Panc1 (cell line): ENCODE measurements at regions not wholly inside any gene's neighbourhood (a gene's known extent, or its start where the extent isn't known, plus 50 kb on each side); places are given as distances from the start of the nearest gene placed in this dataset.
A peak's percentile ranks its signal among the peaks of the same experiment; 100 is the strongest.

ENCODE experiments used
- ATAC-seq: fragments of 200-7000 bp; cut with Tn5 transposase; 2 replicates; pipeline ENCODE4 v1.9.1; 2020; ENCODE audit warnings: mild to moderate bottlenecking, moderate library complexity
- BruUV-seq: library from RNA; stranded (reverse); fragments of 400-500 nt; replicated peaks from 2 replicates; lab custom pipeline; 2021; lab: Mats Ljungman, UMichigan
- CTCF ChIA-PET: fragments of 300-600 bp; sonication (Branson Sonifier 250); formaldehyde crosslinking; loops from one replicate; lab custom pipeline; 2022; ENCODE audit warnings: antibody characterized with exemption; lab: Charles Lee
- POLR2A ChIA-PET: fragments of 300-600 bp; sonication (Branson Sonifier 250); formaldehyde crosslinking; loops from one replicate; lab custom pipeline; 2022; ENCODE audit warnings: antibody characterized with exemption; lab: Charles Lee
- DNase-seq: peaks from one replicate; pipeline ENCODE4 v3.0.0-alpha.2; 2010; ENCODE audit warnings: low read depth, low spot score
- H3K27ac ChIP-seq: 2 replicates; pipeline ENCODE4 v1.5.1; 2011; ENCODE audit warnings: mild to moderate bottlenecking, low read length, inconsistent platforms
- H3K27me3 ChIP-seq: fragments of 200-500 bp; sonication (Bioruptor generic); 2 replicates; pipeline ENCODE4 v1.6.0; 2014; ENCODE audit warnings: low read length, inconsistent platforms; ENCODE audit not compliant: control insufficient read depth, insufficient read depth
- H3K36me3 ChIP-seq: fragments of 200-500 bp; sonication (Bioruptor generic); 2 replicates; pipeline ENCODE4 v1.5.1; 2014; ENCODE audit warnings: inconsistent platforms, mild to moderate bottlenecking, low read length, moderate library complexity; ENCODE audit not compliant: control insufficient read depth, insufficient read depth
- H3K4me1 ChIP-seq: 2 replicates; pipeline ENCODE4 v1.5.1; 2011; ENCODE audit warnings: inconsistent platforms, mild to moderate bottlenecking, low read length, moderate library complexity; ENCODE audit not compliant: control insufficient read depth, insufficient read depth
- H3K4me3 ChIP-seq, 2 experiments: 2 replicates each; pipeline ENCODE4 v1.5.1; 2011 to 2012; ENCODE audit warnings: low read depth in 2 of 2, low read length in 2 of 2, mild to moderate bottlenecking in 2 of 2, inconsistent platforms in 1 of 2, moderate library complexity in 1 of 2
- H3K9me3 ChIP-seq: fragments of 200-500 bp; sonication (Bioruptor generic); 2 replicates; pipeline ENCODE4 v1.5.1; 2014; ENCODE audit warnings: low read depth, mild to moderate bottlenecking, inconsistent platforms, low read length, moderate library complexity; ENCODE audit not compliant: control insufficient read depth, insufficient read depth
- POLR2AphosphoS5 ChIP-seq: IDR thresholded peaks from 2 replicates; pipeline ENCODE4 v1.6.1; 2012; ENCODE audit warnings: mild to moderate bottlenecking, low read depth, low read length, moderate library complexity
- SIN3A ChIP-seq: IDR thresholded peaks from 2 replicates; pipeline ENCODE4 v1.6.1; 2012; ENCODE audit warnings: low read depth, mild to moderate bottlenecking, low read length, moderate library complexity, borderline replicate concordance; ENCODE audit not compliant: insufficient read depth
- TCF7L2 ChIP-seq: IDR thresholded peaks from 2 replicates; pipeline ENCODE4 v1.6.1; 2011; ENCODE audit warnings: mild to moderate bottlenecking, low read depth, low read length, inconsistent platforms
- in situ Hi-C: cut with HindIII; loops from 2 replicates; pipeline ENCODE4 v1.10.0; 2016; ENCODE audit warnings: low sequenced_read_pairs, low pct_unique_long_range_greater_than_20kb
- intact Hi-C: fragments of 100-400 bp; cut with micrococcal nuclease; formaldehyde crosslinking; loops from one replicate; pipeline ENCODE4 v1.10.0; 2022; ENCODE audit not compliant: unreplicated experiment
- TF ChIP-seq, protein P1 (sequence below): fragments of 450-650 bp; IDR thresholded peaks from 2 replicates; pipeline ENCODE4 v1.5.1; 2017; ENCODE audit warnings: mild to moderate bottlenecking
- TF ChIP-seq, protein P2 (sequence below), 2 experiments: IDR thresholded peaks; 2 replicates each; pipeline ENCODE4 v1.6.1; 2011 to 2012; ENCODE audit warnings: low read depth in 2 of 2, control low read depth in 1 of 2, low read length in 1 of 2, mild to moderate bottlenecking in 1 of 2, moderate library complexity in 1 of 2; ENCODE audit not compliant: insufficient read depth in 1 of 2

DNA sequence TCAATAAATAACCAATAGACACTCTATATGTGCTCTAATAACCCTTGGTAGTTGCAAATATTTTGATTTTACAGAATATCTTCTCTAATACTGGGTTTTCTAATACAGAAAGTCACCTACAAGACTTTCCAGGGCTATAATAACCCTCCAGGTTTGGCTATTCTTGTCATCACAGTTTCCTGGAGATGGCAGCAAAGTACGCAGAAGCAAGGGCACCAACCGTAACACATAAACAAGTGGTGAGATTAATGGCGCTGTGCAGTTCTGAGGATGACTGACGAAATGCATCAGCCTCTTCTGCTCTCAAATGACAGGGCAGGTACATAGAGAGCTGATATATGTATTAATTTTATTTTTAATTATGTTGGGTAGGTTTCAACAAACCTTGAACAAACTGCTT is 122.4 kb downstream of the C4orf33 start:
- no peak overlapping the region for H3K4me3 ChIP-seq
- peak; percentile 78; the same call in 1 of the 2 replicates for ATAC-seq
- no peak overlapping the region for H3K27ac ChIP-seq
- H3K4me1 ChIP-seq: no peaks in the 10 kb centered on the region
- POLR2A ChIA-PET: no interaction called here
- TF ChIP-seq TCF7L2: no peak
- TF ChIP-seq, protein P1, sequence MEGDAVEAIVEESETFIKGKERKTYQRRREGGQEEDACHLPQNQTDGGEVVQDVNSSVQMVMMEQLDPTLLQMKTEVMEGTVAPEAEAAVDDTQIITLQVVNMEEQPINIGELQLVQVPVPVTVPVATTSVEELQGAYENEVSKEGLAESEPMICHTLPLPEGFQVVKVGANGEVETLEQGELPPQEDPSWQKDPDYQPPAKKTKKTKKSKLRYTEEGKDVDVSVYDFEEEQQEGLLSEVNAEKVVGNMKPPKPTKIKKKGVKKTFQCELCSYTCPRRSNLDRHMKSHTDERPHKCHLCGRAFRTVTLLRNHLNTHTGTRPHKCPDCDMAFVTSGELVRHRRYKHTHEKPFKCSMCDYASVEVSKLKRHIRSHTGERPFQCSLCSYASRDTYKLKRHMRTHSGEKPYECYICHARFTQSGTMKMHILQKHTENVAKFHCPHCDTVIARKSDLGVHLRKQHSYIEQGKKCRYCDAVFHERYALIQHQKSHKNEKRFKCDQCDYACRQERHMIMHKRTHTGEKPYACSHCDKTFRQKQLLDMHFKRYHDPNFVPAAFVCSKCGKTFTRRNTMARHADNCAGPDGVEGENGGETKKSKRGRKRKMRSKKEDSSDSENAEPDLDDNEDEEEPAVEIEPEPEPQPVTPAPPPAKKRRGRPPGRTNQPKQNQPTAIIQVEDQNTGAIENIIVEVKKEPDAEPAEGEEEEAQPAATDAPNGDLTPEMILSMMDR: peak; percentile 43
- intact Hi-C loops (no loop called here), in situ Hi-C loops (no loop called here)
- H3K36me3 ChIP-seq: no peaks in the 10 kb centered on the region
- no peaks in the 10 kb centered on the region for H3K9me3 ChIP-seq
- no TSS peak for BruUV-seq
- DNase-seq: no peak
- no peaks in the 10 kb centered on the region for H3K27me3 ChIP-seq
- CTCF ChIA-PET: no interaction called here

DNA sequence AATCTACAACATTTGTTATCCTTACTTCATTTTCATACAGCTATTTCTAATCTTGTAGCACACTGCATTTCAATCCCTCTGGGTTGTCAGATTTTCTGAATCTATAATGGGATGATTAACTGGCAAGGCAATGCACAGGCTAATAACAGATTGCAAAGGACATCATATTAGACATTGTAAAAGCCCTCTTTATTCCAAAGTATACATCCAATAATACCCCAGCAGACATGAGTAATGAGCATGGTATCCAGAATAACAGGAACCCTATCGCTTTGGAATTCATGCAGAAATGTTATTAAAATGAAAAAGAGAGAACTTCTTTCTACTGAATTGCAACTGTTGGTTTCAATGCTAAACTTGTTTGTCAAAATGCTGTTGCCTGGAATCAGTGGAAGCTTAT is 122.9 kb downstream of the C4orf33 start:
- no peak overlapping the region for H3K4me3 ChIP-seq
- no peak overlapping the region for H3K27ac ChIP-seq
- ChIA-PET CTCF (no interaction called here), POLR2A (no interaction called here)
- no peak for DNase-seq
- no peaks in the 10 kb centered on the region for H3K9me3 ChIP-seq
- TF ChIP-seq, protein P2, sequence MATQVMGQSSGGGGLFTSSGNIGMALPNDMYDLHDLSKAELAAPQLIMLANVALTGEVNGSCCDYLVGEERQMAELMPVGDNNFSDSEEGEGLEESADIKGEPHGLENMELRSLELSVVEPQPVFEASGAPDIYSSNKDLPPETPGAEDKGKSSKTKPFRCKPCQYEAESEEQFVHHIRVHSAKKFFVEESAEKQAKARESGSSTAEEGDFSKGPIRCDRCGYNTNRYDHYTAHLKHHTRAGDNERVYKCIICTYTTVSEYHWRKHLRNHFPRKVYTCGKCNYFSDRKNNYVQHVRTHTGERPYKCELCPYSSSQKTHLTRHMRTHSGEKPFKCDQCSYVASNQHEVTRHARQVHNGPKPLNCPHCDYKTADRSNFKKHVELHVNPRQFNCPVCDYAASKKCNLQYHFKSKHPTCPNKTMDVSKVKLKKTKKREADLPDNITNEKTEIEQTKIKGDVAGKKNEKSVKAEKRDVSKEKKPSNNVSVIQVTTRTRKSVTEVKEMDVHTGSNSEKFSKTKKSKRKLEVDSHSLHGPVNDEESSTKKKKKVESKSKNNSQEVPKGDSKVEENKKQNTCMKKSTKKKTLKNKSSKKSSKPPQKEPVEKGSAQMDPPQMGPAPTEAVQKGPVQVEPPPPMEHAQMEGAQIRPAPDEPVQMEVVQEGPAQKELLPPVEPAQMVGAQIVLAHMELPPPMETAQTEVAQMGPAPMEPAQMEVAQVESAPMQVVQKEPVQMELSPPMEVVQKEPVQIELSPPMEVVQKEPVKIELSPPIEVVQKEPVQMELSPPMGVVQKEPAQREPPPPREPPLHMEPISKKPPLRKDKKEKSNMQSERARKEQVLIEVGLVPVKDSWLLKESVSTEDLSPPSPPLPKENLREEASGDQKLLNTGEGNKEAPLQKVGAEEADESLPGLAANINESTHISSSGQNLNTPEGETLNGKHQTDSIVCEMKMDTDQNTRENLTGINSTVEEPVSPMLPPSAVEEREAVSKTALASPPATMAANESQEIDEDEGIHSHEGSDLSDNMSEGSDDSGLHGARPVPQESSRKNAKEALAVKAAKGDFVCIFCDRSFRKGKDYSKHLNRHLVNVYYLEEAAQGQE (IDR thresholded peaks at IDR 0.05; ENCODE audit: insufficient read depth in 1 of 2, low read depth in 2 of 2, low read length in 1 of 2): no peak
- TF ChIP-seq, protein P1: no peak
- no peak for TF ChIP-seq TCF7L2
- no peak for TF ChIP-seq SIN3A
- no peak for TF ChIP-seq POLR2AphosphoS5
- ATAC-seq: no peak
- no peaks in the 10 kb centered on the region for H3K36me3 ChIP-seq
- no TSS peak for BruUV-seq
- intact Hi-C loops (no loop called here), in situ Hi-C loops (no loop called here)
- no peaks in the 10 kb centered on the region for H3K27me3 ChIP-seq
- no peaks in the 10 kb centered on the region for H3K4me1 ChIP-seq

DNA sequence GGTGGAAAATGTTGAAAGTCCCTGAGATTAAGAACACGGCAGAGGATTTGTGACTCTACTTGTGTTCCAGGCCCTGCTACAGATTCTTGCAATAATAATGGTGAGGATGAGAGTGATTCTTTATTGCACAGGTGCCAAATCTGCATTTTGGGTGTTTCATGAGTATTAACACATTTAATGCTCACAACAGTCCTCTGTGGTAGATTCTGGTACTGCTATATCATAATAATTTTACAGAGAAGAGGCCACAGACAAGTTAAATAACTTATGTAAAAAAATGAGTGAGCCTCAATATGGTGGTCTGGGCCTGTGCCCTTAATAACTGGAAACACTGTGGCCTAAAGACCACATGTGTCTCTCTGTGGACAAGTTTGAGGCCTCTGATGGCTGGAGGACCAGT is 124.3 kb downstream of the C4orf33 start:
- BruUV-seq: no TSS peak
- H3K9me3 ChIP-seq: no peaks in the 10 kb centered on the region
- TF ChIP-seq POLR2AphosphoS5 (no peak), TCF7L2 (no peak), SIN3A (no peak)
- TF ChIP-seq, protein P2 (IDR thresholded peaks at IDR 0.05; ENCODE audit: insufficient read depth in 1 of 2, low read depth in 2 of 2, low read length in 1 of 2): no peak
- TF ChIP-seq, protein P1: no peak
- in situ Hi-C loops: no loop called here
- intact Hi-C loops: no loop called here
- no peak for DNase-seq
- H3K27ac ChIP-seq: no peak overlapping the region
- CTCF ChIA-PET: no interaction called here
- H3K27me3 ChIP-seq: no peaks in the 10 kb centered on the region
- POLR2A ChIA-PET: no interaction called here
- ATAC-seq: no peak
- H3K4me1 ChIP-seq: no peaks in the 10 kb centered on the region
- H3K36me3 ChIP-seq: no peaks in the 10 kb centered on the region
- H3K4me3 ChIP-seq: no peak overlapping the region
